GM23338 (cell line): ENCODE measurements at regions not wholly inside any gene's neighbourhood (a gene's known extent, or its start where the extent isn't known, plus 50 kb on each side); places are given as distances from the start of the nearest gene placed in this dataset. TPM values are rescaled to one million over a fixed set of nuclear protein-coding genes. Genes with fewer than 3 reads are reported as not detected.

Experiments
- small RNA-seq: library from RNA; depleted of rRNA; stranded (forward); fragments of <200 nt; gene quantifications from one replicate; pipeline ENCODE3, GENCODE V24; 2014; ENCODE audit warnings: low replicate concordance

Small RNA genes in the stretch of these regions (small RNA-seq; reads per million reads assigned to genes)
- gene RF00012: not detected
